OCI-LY1 (cell line): ENCODE measurements at regions not wholly inside any gene's neighbourhood (a gene's known extent, or its start where the extent isn't known, plus 50 kb on each side); places are given as distances from the start of the nearest gene placed in this dataset.

Experiments used
- H2AFZ ChIP-seq: fragments of 200-600 bp; sonication (generic), shearing (Covaris generic); 2 replicates; pipeline ENCODE4 v1.6.0; 2014; ENCODE audit warnings: antibody characterized with exemption, mild to moderate bottlenecking, low read length
- H3F3A ChIP-seq: fragments of 200-600 bp; sonication (generic), shearing (Covaris generic); 2 replicates; pipeline ENCODE4 v1.6.0; 2014; ENCODE audit warnings: mild to moderate bottlenecking, antibody characterized with exemption, low read length, moderate library complexity; ENCODE audit not compliant: insufficient read depth
- H3K27ac ChIP-seq: fragments of 200-600 bp; sonication (generic); 2 replicates; pipeline ENCODE4 v1.5.1; 2014; ENCODE audit warnings: low read length, mixed run types, mild to moderate bottlenecking, low read depth; ENCODE audit not compliant: poor library complexity, severe bottlenecking
- H3K27me3 ChIP-seq: fragments of 200-600 bp; sonication (generic); 2 replicates; pipeline ENCODE4 v1.6.0; 2014; ENCODE audit warnings: antibody characterized with exemption, mild to moderate bottlenecking, low read length, moderate library complexity; ENCODE audit not compliant: insufficient read depth
- H3K36me3 ChIP-seq: fragments of 200-600 bp; sonication (generic); 2 replicates; pipeline ENCODE4 v1.6.1; 2014; ENCODE audit warnings: mild to moderate bottlenecking, antibody characterized with exemption, low read length, moderate library complexity, mixed read lengths; ENCODE audit not compliant: insufficient read depth
- H3K4me1 ChIP-seq: fragments of 200-600 bp; sonication (generic); 2 replicates; pipeline ENCODE4 v1.5.1; 2014; ENCODE audit warnings: mild to moderate bottlenecking, low read length, moderate library complexity; ENCODE audit not compliant: insufficient read depth, severe bottlenecking
- H3K4me2 ChIP-seq: fragments of 200-600 bp; sonication (generic), shearing (Covaris generic); 2 replicates; pipeline ENCODE4 v1.6.1; 2014; ENCODE audit warnings: low read length
- H3K4me3 ChIP-seq: fragments of 200-600 bp; sonication (generic); 2 replicates; pipeline ENCODE4 v1.5.1; 2014; ENCODE audit warnings: low read length, low read depth, mild to moderate bottlenecking, mixed read lengths; ENCODE audit not compliant: poor library complexity, severe bottlenecking
- H3K79me2 ChIP-seq: fragments of 200-600 bp; shearing (Covaris generic); 2 replicates; pipeline ENCODE4 v1.6.1; 2016; ENCODE audit warnings: mixed run types, low read length, mixed read lengths; ENCODE audit not compliant: insufficient read depth
- H3K9ac ChIP-seq: fragments of 200-600 bp; sonication (generic), shearing (Covaris generic); 2 replicates; pipeline ENCODE4 v1.6.1; 2014; ENCODE audit warnings: mild to moderate bottlenecking, low read length, mixed read lengths
- H3K9me2 ChIP-seq: fragments of 200-600 bp; sonication (generic), shearing (Covaris generic); 2 replicates; pipeline ENCODE4 v1.6.1; 2014; ENCODE audit warnings: low read depth, mild to moderate bottlenecking, low read length, mixed read lengths
- H3K9me3 ChIP-seq: fragments of 200-600 bp; shearing (Covaris generic); 2 replicates; pipeline ENCODE4 v1.6.1; 2014; ENCODE audit warnings: low read length, mixed read lengths
- H4K20me1 ChIP-seq: fragments of 200-600 bp; sonication (generic), shearing (Covaris generic); 2 replicates; pipeline ENCODE4 v1.6.0; 2016; ENCODE audit warnings: mild to moderate bottlenecking, low read length; ENCODE audit not compliant: insufficient read depth
- EZH2 ChIP-seq: fragments of 200-600 bp; sonication (generic), shearing (Covaris generic); IDR thresholded peaks from 2 replicates; pipeline ENCODE4 v1.8.0; 2017; ENCODE audit warnings: borderline replicate concordance, mixed run types, mild to moderate bottlenecking, antibody characterized with exemption, low read length, moderate library complexity, mixed read lengths
- TF ChIP-seq, protein P1 (sequence below): fragments of 200-600 bp; sonication (generic), shearing (Covaris generic); IDR thresholded peaks from 2 replicates; pipeline ENCODE4 v1.5.1; 2017; ENCODE audit warnings: mild to moderate bottlenecking, antibody characterized with exemption, low read length, moderate library complexity, mixed read lengths

DNA sequence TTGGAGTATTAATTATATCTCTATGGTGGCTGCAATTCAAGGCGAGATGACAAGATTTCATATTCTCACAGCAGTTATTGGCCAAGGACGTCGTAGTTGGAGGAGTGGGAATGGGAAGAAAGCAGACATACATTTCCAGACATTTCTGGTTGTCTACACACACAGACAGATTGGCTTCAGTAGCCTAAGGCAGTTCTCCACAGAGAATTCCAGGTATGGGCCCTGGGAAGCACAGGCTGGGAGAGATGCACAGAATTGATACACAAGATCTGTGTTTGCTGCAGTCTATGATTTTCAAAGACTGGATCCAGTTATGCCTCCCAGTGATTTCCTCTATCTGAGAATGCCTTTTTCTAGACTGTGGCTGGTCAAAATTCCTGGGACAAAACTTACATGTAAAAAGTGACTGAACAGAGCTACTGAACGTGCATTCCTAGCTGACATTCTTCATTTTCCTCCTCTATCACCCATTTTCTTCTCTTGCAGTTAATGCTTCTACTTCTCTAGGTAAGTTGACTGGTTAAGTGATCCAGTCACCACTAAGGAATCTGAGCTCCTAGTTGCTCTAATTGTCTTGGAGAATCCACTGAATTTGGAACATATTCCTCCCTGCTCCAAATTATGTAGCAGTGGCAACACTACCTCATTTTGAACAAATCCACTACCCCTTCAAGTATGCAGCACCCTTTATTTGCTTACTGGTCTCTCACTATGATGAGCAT is 386.7 kb upstream of the CDH7 start:
- Histone ChIP-seq H2AFZ (no peak overlapping the region), H3K9me2 (no peaks in the 10 kb centered on the region), H3K4me1 (no peaks in the 10 kb centered on the region), H3F3A (no peaks in the 10 kb centered on the region), H3K4me2 (no peak overlapping the region), H3K9me3 (no peaks in the 10 kb centered on the region), H3K79me2 (no peaks in the 10 kb centered on the region), H3K27me3 (no peaks in the 10 kb centered on the region), H3K4me3 (no peak overlapping the region), H3K36me3 (no peaks in the 10 kb centered on the region), H4K20me1 (no peaks in the 10 kb centered on the region), H3K9ac (no peak overlapping the region), H3K27ac (no peak overlapping the region)
- TF ChIP-seq, protein P1, sequence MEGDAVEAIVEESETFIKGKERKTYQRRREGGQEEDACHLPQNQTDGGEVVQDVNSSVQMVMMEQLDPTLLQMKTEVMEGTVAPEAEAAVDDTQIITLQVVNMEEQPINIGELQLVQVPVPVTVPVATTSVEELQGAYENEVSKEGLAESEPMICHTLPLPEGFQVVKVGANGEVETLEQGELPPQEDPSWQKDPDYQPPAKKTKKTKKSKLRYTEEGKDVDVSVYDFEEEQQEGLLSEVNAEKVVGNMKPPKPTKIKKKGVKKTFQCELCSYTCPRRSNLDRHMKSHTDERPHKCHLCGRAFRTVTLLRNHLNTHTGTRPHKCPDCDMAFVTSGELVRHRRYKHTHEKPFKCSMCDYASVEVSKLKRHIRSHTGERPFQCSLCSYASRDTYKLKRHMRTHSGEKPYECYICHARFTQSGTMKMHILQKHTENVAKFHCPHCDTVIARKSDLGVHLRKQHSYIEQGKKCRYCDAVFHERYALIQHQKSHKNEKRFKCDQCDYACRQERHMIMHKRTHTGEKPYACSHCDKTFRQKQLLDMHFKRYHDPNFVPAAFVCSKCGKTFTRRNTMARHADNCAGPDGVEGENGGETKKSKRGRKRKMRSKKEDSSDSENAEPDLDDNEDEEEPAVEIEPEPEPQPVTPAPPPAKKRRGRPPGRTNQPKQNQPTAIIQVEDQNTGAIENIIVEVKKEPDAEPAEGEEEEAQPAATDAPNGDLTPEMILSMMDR: no peak
- no peak for TF ChIP-seq EZH2

DNA sequence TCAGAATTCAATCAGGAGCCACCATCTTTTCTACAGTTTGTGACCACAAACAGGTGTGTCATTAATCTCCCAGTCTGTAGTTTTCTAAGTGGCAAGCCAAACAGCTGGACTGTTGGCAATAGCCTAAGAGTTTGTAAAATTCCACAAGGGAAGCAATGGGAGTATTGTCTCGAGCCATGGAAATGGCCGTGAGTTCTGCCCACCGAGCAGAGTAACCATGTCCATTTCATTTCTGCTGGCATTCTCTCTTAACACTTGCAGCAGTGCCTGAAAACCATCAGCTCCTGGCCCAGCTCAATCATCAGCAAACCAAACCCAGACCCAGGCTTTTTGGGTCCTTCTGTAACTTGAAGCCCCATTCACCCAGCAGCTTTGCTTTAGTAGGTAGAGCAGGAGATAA is 387.8 kb upstream of the CDH7 start:
- H3K36me3 ChIP-seq: no peaks in the 10 kb centered on the region
- H3K4me2 ChIP-seq: no peak overlapping the region
- H3K27ac ChIP-seq: no peak overlapping the region
- no peak overlapping the region for H3K4me3 ChIP-seq
- H2AFZ ChIP-seq: no peak overlapping the region
- no peaks in the 10 kb centered on the region for H4K20me1 ChIP-seq
- H3K27me3 ChIP-seq: no peaks in the 10 kb centered on the region
- H3K4me1 ChIP-seq: no peaks in the 10 kb centered on the region
- H3K79me2 ChIP-seq: no peaks in the 10 kb centered on the region
- no peaks in the 10 kb centered on the region for H3F3A ChIP-seq
- no peaks in the 10 kb centered on the region for H3K9me2 ChIP-seq
- no peak overlapping the region for H3K9ac ChIP-seq
- TF ChIP-seq, protein P1: no peak
- TF ChIP-seq EZH2: no peak
- no peaks in the 10 kb centered on the region for H3K9me3 ChIP-seq

GRCh38 chr18:65359479-65359878 is 391.3 kb upstream of the CDH7 start:
- Histone ChIP-seq H3K9ac (no peak overlapping the region), H3K4me2 (no peak overlapping the region), H3F3A (no peaks in the 10 kb centered on the region), H3K9me2 (no peaks in the 10 kb centered on the region), H3K27me3 (no peaks in the 10 kb centered on the region), H3K27ac (no peak overlapping the region), H3K4me3 (no peak overlapping the region), H3K4me1 (no peaks in the 10 kb centered on the region), H3K36me3 (no peaks in the 10 kb centered on the region), H3K79me2 (no peaks in the 10 kb centered on the region), H2AFZ (no peak overlapping the region), H4K20me1 (no peaks in the 10 kb centered on the region), H3K9me3 (no peaks in the 10 kb centered on the region)
- TF ChIP-seq, protein P1: no peak
- no peak for TF ChIP-seq EZH2
